Inflammatory macrophage treated with lipopolysaccharide for 4 hours (primary cell): ENCODE measurements at regions not wholly inside any gene's neighbourhood (a gene's known extent, or its start where the extent isn't known, plus 50 kb on each side); places are given as distances from the start of the nearest gene placed in this dataset.
"Not testable (repeated sequence)": the region's sequence is repeated elsewhere in the genome, so short reads cannot be mapped to it uniquely, and the experiment has no call there.

Experiments
- DNase-seq: peaks from one replicate; pipeline ENCODE4 v3.0.0-alpha.2; 2020

GRCh38 chr13:64083396-64083795, 2667.7 kb upstream of the PCDH20 start:
- DNase-seq, result no peak

- no peak for DNase-seq
Observed at GRCh38 chr13:64078480-64078936, 2662.9 kb upstream of the PCDH20 start.

- no peak for DNase-seq
Observed at GRCh38 chr13:64078025-64078424, 2662.4 kb upstream of the PCDH20 start.

GRCh38 chr13:64077132-64077835, 2661.6 kb upstream of the PCDH20 start:
- DNase-seq, result not testable (repeated sequence)

GRCh38 chr13:64075543-64076271, 2660.1 kb upstream of the PCDH20 start:
- no peak for DNase-seq

GRCh38 chr13:64074971-64075474, 2659.4 kb upstream of the PCDH20 start:
- DNase-seq, result no peak

GRCh38 chr13:64073203-64073602, 2657.6 kb upstream of the PCDH20 start:
- DNase-seq, result no peak

- DNase-seq, result no peak
Observed at GRCh38 chr13:64071352-64071751, 2655.7 kb upstream of the PCDH20 start.

GRCh38 chr13:64069892-64070291, 2654.2 kb upstream of the PCDH20 start:
- DNase-seq, result no peak

GRCh38 chr13:64066711-64067110, 2651.1 kb upstream of the PCDH20 start:
- no peak for DNase-seq

GRCh38 chr13:64061649-64062048, 2646.0 kb upstream of the PCDH20 start:
- DNase-seq, result no peak

- no peak for DNase-seq
Observed at GRCh38 chr13:64057372-64058020, 2641.8 kb upstream of the PCDH20 start.

GRCh38 chr13:64054321-64054720, 2638.7 kb upstream of the PCDH20 start:
- no peak for DNase-seq

- DNase-seq, result no peak
Observed at GRCh38 chr13:64052521-64052920, 2636.9 kb upstream of the PCDH20 start.

- DNase-seq, result no peak
Observed at GRCh38 chr13:64051278-64051677, 2635.6 kb upstream of the PCDH20 start.

- no peak for DNase-seq
Observed at GRCh38 chr13:64041296-64041695, 2625.6 kb upstream of the PCDH20 start.

- no peak for DNase-seq
Observed at GRCh38 chr13:64033921-64034320, 2618.3 kb upstream of the PCDH20 start.

GRCh38 chr13:64029343-64030093, 2613.9 kb upstream of the PCDH20 start:
- no peak for DNase-seq

- DNase-seq, result no peak
Observed at GRCh38 chr13:64028551-64028950, 2612.9 kb upstream of the PCDH20 start.

- no peak for DNase-seq
Observed at GRCh38 chr13:64020126-64020525, 2604.5 kb upstream of the PCDH20 start.

- DNase-seq, result no peak
Observed at GRCh38 chr13:64007339-64007738, 2591.7 kb upstream of the PCDH20 start.

- DNase-seq, result no peak
Observed at GRCh38 chr13:64000321-64000720, 2584.7 kb upstream of the PCDH20 start.
